ENCODE measurements at regions not wholly inside any gene's neighbourhood (a gene's known extent, or its start where the extent isn't known, plus 50 kb on each side); places are given as distances from the start of the nearest gene placed in this dataset.

- TF ChIP-seq REST (tag by site-specific recombination; IDR thresholded peaks at IDR 0.05) (peak; percentile 47), ZNF623 (tag by site-specific recombination; IDR thresholded peaks at IDR 0.05) (peak; percentile 57), ZBTB11 (tag by site-specific recombination; conservative IDR thresholded peaks at IDR 0.05; ENCODE audit: low read depth) (peak; percentile 71), ZNF140 (tag by site-specific recombination; IDR thresholded peaks at IDR 0.05) (peak; percentile 67), ZNF426 (tag by site-specific recombination; IDR thresholded peaks at IDR 0.05) (peak; percentile 85), ZXDB (tag by site-specific recombination; IDR thresholded peaks at IDR 0.05) (peak; percentile 32; the same call in 1 of the 2 replicates), ZNF394 (tag by site-specific recombination; IDR thresholded peaks at IDR 0.05; ENCODE audit: borderline replicate concordance) (peak; percentile 89; the same call in 1 of the 2 replicates)
Measured at GRCh38 chr1:101174298-101174697, 62.5 kb upstream of the S1PR1 start (continued).

- ChIA-PET POLR2A (no interaction called here), CTCF (no interaction called here)
- no peaks in the 10 kb centered on the region for H3K4me1 ChIP-seq (ENCODE audit: control insufficient read depth, insufficient read depth, low read length)
- H3K4me3 ChIP-seq (ENCODE audit: low read depth, low read length): no peak overlapping the region
- no peaks in the 10 kb centered on the region for H3K9me3 ChIP-seq (ENCODE audit: control insufficient read depth, insufficient read depth, low read depth, low read length)
- H3K36me3 ChIP-seq (ENCODE audit: control insufficient read depth in 2 of 2, insufficient read depth in 1 of 2, low read length in 2 of 2): no peaks in the 10 kb centered on the region
- H3K27ac ChIP-seq (ENCODE audit: extremely low read depth, low read depth, low read length): no peak overlapping the region
- TF ChIP-seq ZNF548 (tag by site-specific recombination; IDR thresholded peaks at IDR 0.05) (no peak), ZNF266 (tag by site-specific recombination; IDR thresholded peaks at IDR 0.05; ENCODE audit: low read depth) (no peak), ZNF18 (tag by site-specific recombination; IDR thresholded peaks at IDR 0.05) (no peak), ZNF24 (tag by site-specific recombination; IDR thresholded peaks at IDR 0.05) (no peak), ZNF311 (tag by site-specific recombination; IDR thresholded peaks at IDR 0.05; ENCODE audit: borderline replicate concordance) (no peak), TRIM28 (IDR thresholded peaks at IDR 0.05; ENCODE audit: borderline replicate concordance, low read length) (no peak), PATZ1 (tag by site-specific recombination; IDR thresholded peaks at IDR 0.05) (no peak), ZNF155 (tag by site-specific recombination; IDR thresholded peaks at IDR 0.05) (no peak), INSM2 (tag by site-specific recombination; IDR thresholded peaks at IDR 0.05) (no peak), AEBP2 (tag by site-specific recombination; IDR thresholded peaks at IDR 0.05; ENCODE audit: borderline replicate concordance) (no peak), PRDM4 (tag by site-specific recombination; IDR thresholded peaks at IDR 0.05) (no peak), ZNF785 (tag by site-specific recombination; IDR thresholded peaks at IDR 0.05) (no peak)
Measured at GRCh38 chr1:101170506-101171050, 66.2 kb upstream of the S1PR1 start.

Measured in HEK293 (cell line).